Erythroblast (primary cell): ENCODE measurements at regions not wholly inside any gene's neighbourhood (a gene's known extent, or its start where the extent isn't known, plus 50 kb on each side); places are given as distances from the start of the nearest gene placed in this dataset.

Experiments used
- DNase-seq, 2 experiments: peaks; one replicate each; lab custom pipeline; 2025; lab: John Stamatoyannopoulos, UW
- GATA1 ChIP-seq: IDR thresholded peaks from 2 replicates; pipeline ENCODE4 v1.6.1; 2011; ENCODE audit warnings: low read depth, mild to moderate bottlenecking, control low read depth, low read length, moderate library complexity
- POLR2A ChIP-seq: IDR thresholded peaks from 2 replicates; pipeline ENCODE4 v1.6.1; 2011; ENCODE audit warnings: mild to moderate bottlenecking, low read length

GRCh38 chr21:39066829-39067780 is 116.1 kb downstream of the PSMG1 start:
- DNase-seq = no peak
- TF ChIP-seq GATA1 = no peak
- TF ChIP-seq POLR2A = no peak

- DNase-seq = no peak
- no peak for TF ChIP-seq POLR2A
- no peak for TF ChIP-seq GATA1
These were observed 117.3 kb downstream of the PSMG1 start for GRCh38 chr21:39065917-39066316.

- TF ChIP-seq POLR2A (no peak), GATA1 (no peak)
- no peak for DNase-seq
These were observed 118.8 kb downstream of the PSMG1 start for GRCh38 chr21:39064325-39065012.

GRCh38 chr21:39063517-39063916 is 119.7 kb downstream of the PSMG1 start:
- TF ChIP-seq GATA1 (no peak), POLR2A (no peak)
- no peak for DNase-seq

- TF ChIP-seq POLR2A (no peak), GATA1 (no peak)
- DNase-seq = no peak
These were observed 121.1 kb downstream of the PSMG1 start for GRCh38 chr21:39062196-39062595.

- no peak for TF ChIP-seq POLR2A
- TF ChIP-seq GATA1 = no peak
These were observed 121.5 kb downstream of the PSMG1 start for GRCh38 chr21:39061766-39062165.

GRCh38 chr21:39060485-39061083 is 122.7 kb downstream of the PSMG1 start:
- no peak for TF ChIP-seq GATA1
- TF ChIP-seq POLR2A = no peak

More at GRCh38 chr21:39061766-39062165, 121.5 kb downstream of the PSMG1 start:
- no peak for DNase-seq

GRCh38 chr21:39057121-39057520 is 126.1 kb downstream of the PSMG1 start:
- no peak for TF ChIP-seq POLR2A
- TF ChIP-seq GATA1 = no peak
- no peak for DNase-seq

More at GRCh38 chr21:39060485-39061083, 122.7 kb downstream of the PSMG1 start:
- DNase-seq = no peak

- DNase-seq = no peak
- no peak for TF ChIP-seq POLR2A
- TF ChIP-seq GATA1 = no peak
These were observed 126.6 kb downstream of the PSMG1 start for GRCh38 chr21:39056636-39057035.

- DNase-seq = no peak
- TF ChIP-seq GATA1 (no peak), POLR2A (no peak)
These were observed 128.0 kb downstream of the PSMG1 start for GRCh38 chr21:39055167-39055767.

- no peak for DNase-seq
- TF ChIP-seq POLR2A (no peak), GATA1 (no peak)
These were observed 129.2 kb downstream of the PSMG1 start for GRCh38 chr21:39054066-39054465.

GRCh38 chr21:39053126-39053525 is 130.1 kb downstream of the PSMG1 start:
- TF ChIP-seq GATA1 = no peak
- no peak for TF ChIP-seq POLR2A
- no peak for DNase-seq

- no peak for TF ChIP-seq POLR2A
- TF ChIP-seq GATA1 = no peak
- DNase-seq = no peak
These were observed 130.5 kb downstream of the PSMG1 start for GRCh38 chr21:39052718-39053117.
